ENCODE measurements at regions not wholly inside any gene's neighbourhood (a gene's known extent, or its start where the extent isn't known, plus 50 kb on each side); places are given as distances from the start of the nearest gene placed in this dataset.

DNA sequence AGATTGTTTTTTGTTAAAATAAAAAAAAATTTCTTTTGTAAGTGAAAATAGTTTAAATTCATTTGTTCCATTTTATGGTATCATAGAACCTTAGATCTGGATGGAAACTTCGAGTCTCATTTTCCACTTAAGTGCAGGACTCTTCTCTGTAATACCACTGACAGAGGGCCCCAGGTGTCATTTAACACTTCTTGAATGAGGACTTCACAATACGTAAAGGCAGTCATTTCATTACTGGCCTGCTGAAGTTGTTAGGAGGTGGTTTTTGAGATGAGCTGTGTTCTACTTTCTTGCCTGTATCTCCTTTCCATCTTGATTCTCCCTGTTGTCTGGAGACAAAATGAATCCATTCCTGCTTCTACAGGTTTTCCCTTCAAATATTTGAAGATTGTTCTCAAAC is 455.3 kb downstream of the DMRT2 start:
- TF ChIP-seq, protein P1, sequence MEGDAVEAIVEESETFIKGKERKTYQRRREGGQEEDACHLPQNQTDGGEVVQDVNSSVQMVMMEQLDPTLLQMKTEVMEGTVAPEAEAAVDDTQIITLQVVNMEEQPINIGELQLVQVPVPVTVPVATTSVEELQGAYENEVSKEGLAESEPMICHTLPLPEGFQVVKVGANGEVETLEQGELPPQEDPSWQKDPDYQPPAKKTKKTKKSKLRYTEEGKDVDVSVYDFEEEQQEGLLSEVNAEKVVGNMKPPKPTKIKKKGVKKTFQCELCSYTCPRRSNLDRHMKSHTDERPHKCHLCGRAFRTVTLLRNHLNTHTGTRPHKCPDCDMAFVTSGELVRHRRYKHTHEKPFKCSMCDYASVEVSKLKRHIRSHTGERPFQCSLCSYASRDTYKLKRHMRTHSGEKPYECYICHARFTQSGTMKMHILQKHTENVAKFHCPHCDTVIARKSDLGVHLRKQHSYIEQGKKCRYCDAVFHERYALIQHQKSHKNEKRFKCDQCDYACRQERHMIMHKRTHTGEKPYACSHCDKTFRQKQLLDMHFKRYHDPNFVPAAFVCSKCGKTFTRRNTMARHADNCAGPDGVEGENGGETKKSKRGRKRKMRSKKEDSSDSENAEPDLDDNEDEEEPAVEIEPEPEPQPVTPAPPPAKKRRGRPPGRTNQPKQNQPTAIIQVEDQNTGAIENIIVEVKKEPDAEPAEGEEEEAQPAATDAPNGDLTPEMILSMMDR (conservative IDR thresholded peaks at IDR 0.05 in 1 of 2, IDR thresholded peaks at IDR 0.05 in 1 of 2; ENCODE audit: extremely low read depth in 1 of 2, insufficient read depth in 1 of 2, low read depth in 1 of 2, low read length in 2 of 2): no peak
- TF ChIP-seq EZH2 (IDR thresholded peaks at IDR 0.05; ENCODE audit: borderline replicate concordance, low read length): no peak

Measured in mammary epithelial cell (primary cell).